Left ventricle myocardium inferior (tissue), 1 donor: ENCODE measurements at regions not wholly inside any gene's neighbourhood (a gene's known extent, or its start where the extent isn't known, plus 50 kb on each side); places are given as distances from the start of the nearest gene placed in this dataset.

ENCODE experiments used
- DNase-seq: peaks from one replicate; pipeline ENCODE4 v3.0.0-alpha.2; 2020
- H3K27ac ChIP-seq: fragments of 200-600 bp; replicated peaks from 2 replicates; pipeline ENCODE4 v1.8.0; 2021
- H3K27me3 ChIP-seq: fragments of 200-600 bp; 2 replicates; pipeline ENCODE4 v1.8.0; 2021; ENCODE audit warnings: low read depth
- H3K36me3 ChIP-seq: fragments of 200-600 bp; 2 replicates; pipeline ENCODE4 v1.8.0; 2021
- H3K4me1 ChIP-seq: fragments of 200-600 bp; 2 replicates; pipeline ENCODE4 v1.8.0; 2021
- H3K4me3 ChIP-seq: fragments of 200-600 bp; 2 replicates; pipeline ENCODE4 v1.8.0; 2021; ENCODE audit warnings: mild to moderate bottlenecking, moderate library complexity
- H3K9me3 ChIP-seq: fragments of 200-600 bp; replicated peaks from 2 replicates; pipeline ENCODE4 v1.8.0; 2021
- intact Hi-C: fragments of 100-400 bp; cut with micrococcal nuclease; formaldehyde crosslinking; loops from one replicate; pipeline ENCODE4 v1.11.0; 2022
- TF ChIP-seq, protein P1 (sequence below): fragments of 200-600 bp; IDR thresholded peaks from 2 replicates; pipeline ENCODE4 v1.8.0; 2021; ENCODE audit warnings: antibody characterized with exemption, mild to moderate bottlenecking, borderline replicate concordance
- donor health status: DM: no; HTN: yes; CAD: no; lungs with severe emphysema.

DNA sequence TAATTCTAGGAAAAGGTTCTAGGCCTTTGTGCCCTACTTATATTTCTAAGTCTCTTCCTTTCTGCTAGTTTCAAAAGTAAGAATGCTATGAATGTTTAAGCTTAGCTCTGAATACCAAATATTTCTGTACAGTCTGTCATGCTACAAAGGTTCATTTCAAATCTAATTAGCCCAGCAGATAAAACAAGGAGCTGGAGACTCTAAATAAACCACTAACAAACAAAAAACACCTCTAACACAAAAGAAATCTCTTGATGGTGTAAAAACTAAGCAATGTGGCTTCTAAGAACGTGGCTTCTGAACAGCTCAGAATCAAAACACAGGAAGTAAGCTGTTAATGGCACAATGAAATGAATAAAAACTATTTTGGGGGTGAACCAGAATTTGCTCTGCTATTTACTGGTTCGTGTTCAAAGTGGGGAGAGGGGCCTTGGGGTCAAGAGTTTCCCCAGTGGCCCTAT is 198.3 kb downstream of the BCAS1 start:
- H3K36me3 ChIP-seq, result no peaks in the 10 kb centered on the region
- no peak overlapping the region for H3K4me3 ChIP-seq
- H3K4me1 ChIP-seq, result peaks cover 23% of the 10 kb centered on the region
- H3K9me3 ChIP-seq, result no peaks in the 10 kb centered on the region
- DNase-seq, result no peak
- peak overlapping the region; percentile 11 for H3K27ac ChIP-seq
- intact Hi-C loops, result no loop called here
- no peaks in the 10 kb centered on the region for H3K27me3 ChIP-seq
- TF ChIP-seq, protein P1, sequence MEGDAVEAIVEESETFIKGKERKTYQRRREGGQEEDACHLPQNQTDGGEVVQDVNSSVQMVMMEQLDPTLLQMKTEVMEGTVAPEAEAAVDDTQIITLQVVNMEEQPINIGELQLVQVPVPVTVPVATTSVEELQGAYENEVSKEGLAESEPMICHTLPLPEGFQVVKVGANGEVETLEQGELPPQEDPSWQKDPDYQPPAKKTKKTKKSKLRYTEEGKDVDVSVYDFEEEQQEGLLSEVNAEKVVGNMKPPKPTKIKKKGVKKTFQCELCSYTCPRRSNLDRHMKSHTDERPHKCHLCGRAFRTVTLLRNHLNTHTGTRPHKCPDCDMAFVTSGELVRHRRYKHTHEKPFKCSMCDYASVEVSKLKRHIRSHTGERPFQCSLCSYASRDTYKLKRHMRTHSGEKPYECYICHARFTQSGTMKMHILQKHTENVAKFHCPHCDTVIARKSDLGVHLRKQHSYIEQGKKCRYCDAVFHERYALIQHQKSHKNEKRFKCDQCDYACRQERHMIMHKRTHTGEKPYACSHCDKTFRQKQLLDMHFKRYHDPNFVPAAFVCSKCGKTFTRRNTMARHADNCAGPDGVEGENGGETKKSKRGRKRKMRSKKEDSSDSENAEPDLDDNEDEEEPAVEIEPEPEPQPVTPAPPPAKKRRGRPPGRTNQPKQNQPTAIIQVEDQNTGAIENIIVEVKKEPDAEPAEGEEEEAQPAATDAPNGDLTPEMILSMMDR, result no peak

DNA sequence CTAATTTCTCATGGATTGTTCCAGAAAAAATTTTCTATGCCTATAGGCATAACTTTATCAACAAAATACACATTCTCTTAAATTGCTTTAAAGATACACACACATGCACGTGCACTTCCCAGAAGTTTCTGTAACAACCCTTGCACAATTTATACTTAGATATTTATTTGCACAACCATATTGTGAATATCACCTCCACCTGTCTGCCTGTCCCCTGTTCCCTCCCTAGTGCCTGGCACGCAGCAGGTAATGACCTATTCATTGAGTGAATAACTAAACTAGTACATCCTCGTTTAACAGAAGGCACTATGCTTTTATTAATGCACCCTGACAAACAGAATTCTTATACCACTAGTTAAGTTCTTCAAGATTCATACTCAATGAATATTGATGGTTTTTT is 198.9 kb downstream of the BCAS1 start:
- intact Hi-C loops, result no loop called here
- H3K4me1 ChIP-seq, result peaks cover 28% of the 10 kb centered on the region
- H3K9me3 ChIP-seq, result no peaks in the 10 kb centered on the region
- no peak for DNase-seq
- H3K27me3 ChIP-seq, result no peaks in the 10 kb centered on the region
- H3K27ac ChIP-seq, result no peak overlapping the region
- TF ChIP-seq, protein P1, result no peak
- H3K36me3 ChIP-seq, result no peaks in the 10 kb centered on the region
- H3K4me3 ChIP-seq, result no peak overlapping the region

DNA sequence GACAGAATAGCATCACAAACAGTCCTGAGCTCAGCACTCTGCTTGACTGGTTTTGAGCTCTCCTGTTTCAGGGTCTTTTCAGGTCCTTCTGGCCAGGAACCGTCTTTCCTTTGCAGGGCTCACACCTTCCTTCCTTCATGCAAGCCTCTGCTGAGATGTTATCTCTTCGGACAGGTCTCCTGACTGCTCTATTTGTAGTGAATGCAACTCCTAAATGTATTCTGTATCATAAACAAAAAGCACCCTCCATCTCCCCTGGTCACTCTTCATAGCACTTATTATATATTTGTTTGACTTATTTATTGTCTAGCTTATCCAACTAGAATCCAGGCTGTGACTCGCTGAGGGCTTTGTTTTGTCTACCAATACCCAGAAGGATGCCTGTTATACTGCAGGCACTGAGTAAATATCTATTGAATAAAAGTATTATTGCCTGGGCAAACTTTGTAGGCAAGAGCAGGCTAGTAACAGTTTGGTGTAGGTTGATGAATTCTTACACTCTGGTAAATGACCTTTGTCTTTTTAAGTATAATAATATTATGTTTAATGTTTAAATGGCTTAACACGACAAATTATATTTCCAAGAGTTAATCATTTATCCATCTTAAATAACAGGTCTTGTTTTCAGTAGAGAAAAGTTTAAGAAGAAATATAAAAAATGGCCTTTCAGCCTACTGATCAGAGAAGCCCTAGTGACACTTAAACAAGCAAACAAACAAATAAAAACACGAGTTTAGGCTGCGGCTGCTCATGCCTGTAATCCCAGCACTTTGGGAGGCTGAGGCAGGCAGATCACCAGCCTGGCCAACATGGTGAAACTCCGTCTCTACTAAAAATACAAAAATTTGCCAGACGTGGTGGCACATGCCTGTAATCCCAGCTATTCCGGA is 199.7 kb downstream of the BCAS1 start:
- no peak for DNase-seq
- TF ChIP-seq, protein P1, result no peak
- Histone ChIP-seq H3K4me1 (peaks cover 37% of the 10 kb centered on the region), H3K27me3 (no peaks in the 10 kb centered on the region), H3K36me3 (no peaks in the 10 kb centered on the region), H3K27ac (no peak overlapping the region), H3K9me3 (no peaks in the 10 kb centered on the region), H3K4me3 (no peak overlapping the region)
- intact Hi-C loops, result no loop called here

DNA sequence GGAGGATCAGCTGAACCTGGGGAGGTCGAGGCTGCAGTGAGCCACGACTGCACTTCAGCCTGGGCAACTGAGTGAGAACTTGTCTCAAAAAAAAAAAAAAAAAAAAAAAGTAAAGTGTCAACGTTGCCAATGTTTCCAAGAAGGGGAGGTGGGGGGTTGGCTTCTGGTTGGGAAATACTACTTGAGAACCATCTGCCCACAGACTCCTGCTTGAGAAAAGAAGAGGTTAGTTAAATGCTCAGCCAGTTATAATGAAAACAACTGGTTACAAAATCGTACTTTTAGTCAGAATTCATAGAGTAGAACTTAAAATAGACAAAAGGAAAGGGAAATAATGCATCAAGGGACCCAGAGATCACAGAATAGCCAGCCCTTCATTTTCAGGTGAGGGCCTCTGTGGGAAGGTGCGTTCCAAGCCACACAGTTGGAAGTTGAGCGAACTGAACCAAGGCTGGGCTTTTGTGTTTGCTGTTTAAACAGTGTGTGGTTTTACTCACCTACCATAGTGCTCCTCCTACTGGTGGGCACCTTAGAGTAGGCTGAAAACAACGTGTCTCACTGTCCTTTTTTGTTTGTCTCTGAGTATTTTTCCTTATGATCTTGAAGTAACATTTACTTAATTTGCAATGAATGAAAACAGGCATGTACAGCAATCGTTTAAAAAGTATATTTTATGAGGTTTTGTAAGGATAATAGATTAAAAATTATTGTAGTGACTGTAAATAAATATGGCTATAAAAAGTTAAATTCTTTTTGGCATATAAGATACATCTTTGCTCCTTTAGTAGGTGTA is 200.7 kb downstream of the BCAS1 start:
- intact Hi-C loops, result no loop called here
- TF ChIP-seq, protein P1, result peak; percentile 84
- no peaks in the 10 kb centered on the region for H3K9me3 ChIP-seq
- DNase-seq, result no peak
- no peaks in the 10 kb centered on the region for H3K36me3 ChIP-seq
- peak overlapping the region; percentile 11 for H3K4me3 ChIP-seq
- H3K27me3 ChIP-seq, result no peaks in the 10 kb centered on the region
- H3K4me1 ChIP-seq, result peaks cover 44% of the 10 kb centered on the region
- peak overlapping the region; percentile 57 for H3K27ac ChIP-seq

DNA sequence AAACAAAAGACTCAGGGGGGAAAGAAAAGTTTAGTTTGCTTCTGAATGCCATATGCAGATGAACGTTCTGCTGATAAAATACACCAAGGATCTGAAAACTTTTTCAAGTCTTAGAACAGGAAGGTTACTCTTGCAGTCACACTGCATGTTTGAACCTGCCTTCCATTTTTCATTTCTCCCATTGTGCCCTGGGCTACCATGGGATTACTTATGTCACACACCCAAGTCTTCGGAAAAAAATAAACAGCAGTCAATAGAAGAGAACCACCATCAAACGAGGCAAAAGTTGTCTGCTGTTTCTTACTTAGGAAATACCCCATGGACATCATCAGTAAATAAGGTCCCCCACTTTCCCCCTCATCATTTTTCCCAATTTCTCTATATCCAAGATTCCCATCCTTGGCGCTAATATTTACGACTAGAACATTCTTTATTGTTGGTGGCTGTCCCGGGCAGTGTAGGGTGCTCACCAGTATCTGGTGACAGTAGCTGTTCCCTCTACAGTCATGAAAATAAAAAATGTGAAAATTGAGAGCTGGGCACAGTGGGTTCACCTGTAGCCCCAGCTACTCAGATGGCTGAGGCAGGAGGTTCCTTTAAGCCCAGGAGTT is 202.5 kb downstream of the BCAS1 start:
- H3K9me3 ChIP-seq, result no peaks in the 10 kb centered on the region
- H3K4me3 ChIP-seq, result no peak overlapping the region
- TF ChIP-seq, protein P1, result no peak
- DNase-seq, result no peak
- intact Hi-C loops, result no loop called here
- peaks cover 44% of the 10 kb centered on the region for H3K4me1 ChIP-seq
- no peaks in the 10 kb centered on the region for H3K36me3 ChIP-seq
- H3K27ac ChIP-seq, result peak overlapping the region; percentile 69
- H3K27me3 ChIP-seq, result no peaks in the 10 kb centered on the region
